ENCODE measurements at regions not wholly inside any gene's neighbourhood (a gene's known extent, or its start where the extent isn't known, plus 50 kb on each side); places are given as distances from the start of the nearest gene placed in this dataset.

DNA sequence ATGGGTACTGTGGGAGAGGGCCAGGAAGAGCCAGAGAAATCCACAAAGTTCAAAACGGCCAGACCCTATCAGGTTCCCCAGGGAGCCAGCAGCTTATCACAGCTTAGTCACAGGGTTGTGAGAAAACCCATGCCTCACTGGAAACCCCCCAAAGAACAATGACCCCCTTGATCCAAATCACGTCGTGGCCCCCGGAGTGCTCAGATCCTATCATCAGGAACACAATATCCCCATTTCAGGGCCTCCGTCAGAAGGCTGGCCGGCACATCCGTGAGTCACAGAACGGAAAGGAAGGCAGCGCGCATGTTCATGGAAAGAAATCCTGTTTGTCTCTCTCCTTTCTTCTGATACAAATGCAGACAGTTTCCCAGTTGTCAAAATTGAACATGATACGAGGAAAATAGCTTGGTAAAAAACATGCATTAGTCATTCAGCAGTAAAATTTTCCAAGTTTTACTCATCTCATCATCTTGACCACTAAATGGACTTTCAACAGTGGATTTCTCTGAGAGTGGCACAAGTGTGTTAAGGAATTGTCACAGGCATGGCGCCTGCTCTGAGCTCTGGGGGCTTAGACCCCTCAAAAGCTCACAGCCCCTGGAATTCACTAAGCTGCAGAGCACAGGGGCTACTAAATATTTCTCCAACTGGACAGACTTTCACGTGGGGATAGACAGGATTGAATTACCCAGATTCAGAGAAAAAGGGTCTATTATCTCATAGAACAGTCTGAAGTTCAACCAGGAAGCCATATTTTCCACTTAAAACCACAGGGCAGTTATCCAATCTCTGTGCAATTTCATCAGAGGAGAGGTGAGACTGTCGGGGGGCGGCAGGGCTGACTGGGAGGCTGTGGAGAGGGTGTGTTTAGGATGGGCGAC is 124.8 kb downstream of the RIPK4 start:
- H3K79me2 ChIP-seq (ENCODE audit: insufficient read depth, low read depth, low read length) = no peaks in the 10 kb centered on the region
- H3K9me3 ChIP-seq (ENCODE audit: low read length) = no peaks in the 10 kb centered on the region
- H3K4me2 ChIP-seq (ENCODE audit: low read length) = no peak overlapping the region
- no peak overlapping the region for H3K4me3 ChIP-seq (ENCODE audit: low read depth, low read length, poor library complexity, severe bottlenecking)
- no peaks in the 10 kb centered on the region for H3K36me3 ChIP-seq (ENCODE audit: insufficient read depth, low read length)
- ChIA-PET POLR2A (no interaction called here), CTCF (ENCODE audit: unreplicated experiment) (no interaction called here)
- no peaks in the 10 kb centered on the region for H3K9me2 ChIP-seq (ENCODE audit: insufficient read depth, low read length)
- no peaks in the 10 kb centered on the region for H4K20me1 ChIP-seq (ENCODE audit: insufficient read depth, low read length)
- no peak overlapping the region for H2AFZ ChIP-seq (ENCODE audit: low read length)
- no TSS peak for BruUV-seq (replicated peaks)
- peaks cover 2% of the 10 kb centered on the region for H3K4me1 ChIP-seq (ENCODE audit: insufficient read depth, low read length, poor library complexity, severe bottlenecking)
- no peak overlapping the region for H3K27ac ChIP-seq (ENCODE audit: low read depth, low read length, poor library complexity, severe bottlenecking)
- intact Hi-C loops (cut with micrococcal nuclease; ENCODE audit: unreplicated experiment) = no loop called here
- TF ChIP-seq, protein P1, sequence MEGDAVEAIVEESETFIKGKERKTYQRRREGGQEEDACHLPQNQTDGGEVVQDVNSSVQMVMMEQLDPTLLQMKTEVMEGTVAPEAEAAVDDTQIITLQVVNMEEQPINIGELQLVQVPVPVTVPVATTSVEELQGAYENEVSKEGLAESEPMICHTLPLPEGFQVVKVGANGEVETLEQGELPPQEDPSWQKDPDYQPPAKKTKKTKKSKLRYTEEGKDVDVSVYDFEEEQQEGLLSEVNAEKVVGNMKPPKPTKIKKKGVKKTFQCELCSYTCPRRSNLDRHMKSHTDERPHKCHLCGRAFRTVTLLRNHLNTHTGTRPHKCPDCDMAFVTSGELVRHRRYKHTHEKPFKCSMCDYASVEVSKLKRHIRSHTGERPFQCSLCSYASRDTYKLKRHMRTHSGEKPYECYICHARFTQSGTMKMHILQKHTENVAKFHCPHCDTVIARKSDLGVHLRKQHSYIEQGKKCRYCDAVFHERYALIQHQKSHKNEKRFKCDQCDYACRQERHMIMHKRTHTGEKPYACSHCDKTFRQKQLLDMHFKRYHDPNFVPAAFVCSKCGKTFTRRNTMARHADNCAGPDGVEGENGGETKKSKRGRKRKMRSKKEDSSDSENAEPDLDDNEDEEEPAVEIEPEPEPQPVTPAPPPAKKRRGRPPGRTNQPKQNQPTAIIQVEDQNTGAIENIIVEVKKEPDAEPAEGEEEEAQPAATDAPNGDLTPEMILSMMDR (conservative IDR thresholded peaks at IDR 0.05; ENCODE audit: low read length) = no peak
- TF ChIP-seq EZH2phosphoT487 (IDR thresholded peaks at IDR 0.05; ENCODE audit: borderline replicate concordance, low read depth, low read length) = no peak
- DNase-seq (ENCODE audit: low spot score) = no peak

DNA sequence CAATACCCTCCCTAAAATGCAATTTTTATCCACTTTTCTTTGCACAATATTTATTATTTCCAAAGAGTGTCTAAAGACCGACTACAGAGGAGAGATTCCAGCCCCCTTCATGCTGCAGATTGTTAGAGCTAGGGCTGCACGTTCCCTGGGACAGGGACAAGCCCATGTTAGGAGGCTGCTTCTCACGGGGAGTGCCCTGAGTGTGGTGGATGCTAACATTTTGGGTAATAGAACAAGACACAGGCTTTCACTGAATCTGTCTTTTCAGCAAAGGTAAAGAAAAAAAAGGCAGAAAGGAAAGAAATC is 125.4 kb downstream of the RIPK4 start:
- TF ChIP-seq, protein P1 (conservative IDR thresholded peaks at IDR 0.05; ENCODE audit: low read length) = no peak
- no peaks in the 10 kb centered on the region for H3K9me3 ChIP-seq (ENCODE audit: low read length)
- no peaks in the 10 kb centered on the region for H3K4me1 ChIP-seq (ENCODE audit: insufficient read depth, low read length, poor library complexity, severe bottlenecking)
- no peaks in the 10 kb centered on the region for H4K20me1 ChIP-seq (ENCODE audit: insufficient read depth, low read length)
- no peak overlapping the region for H2AFZ ChIP-seq (ENCODE audit: low read length)
- no peak overlapping the region for H3K4me2 ChIP-seq (ENCODE audit: low read length)
- no peaks in the 10 kb centered on the region for H3K79me2 ChIP-seq (ENCODE audit: insufficient read depth, low read depth, low read length)
- no peaks in the 10 kb centered on the region for H3K9me2 ChIP-seq (ENCODE audit: insufficient read depth, low read length)
- H3K36me3 ChIP-seq (ENCODE audit: insufficient read depth, low read length) = no peaks in the 10 kb centered on the region
- CTCF ChIA-PET (ENCODE audit: unreplicated experiment) = no interaction called here
- BruUV-seq (replicated peaks) = no TSS peak
- H3K4me3 ChIP-seq (ENCODE audit: low read depth, low read length, poor library complexity, severe bottlenecking) = no peak overlapping the region
- POLR2A ChIA-PET = no interaction called here
- DNase-seq (ENCODE audit: low spot score) = no peak
- intact Hi-C loops (cut with micrococcal nuclease; ENCODE audit: unreplicated experiment) = no loop called here
- no peak overlapping the region for H3K27ac ChIP-seq (ENCODE audit: low read depth, low read length, poor library complexity, severe bottlenecking)

DNA sequence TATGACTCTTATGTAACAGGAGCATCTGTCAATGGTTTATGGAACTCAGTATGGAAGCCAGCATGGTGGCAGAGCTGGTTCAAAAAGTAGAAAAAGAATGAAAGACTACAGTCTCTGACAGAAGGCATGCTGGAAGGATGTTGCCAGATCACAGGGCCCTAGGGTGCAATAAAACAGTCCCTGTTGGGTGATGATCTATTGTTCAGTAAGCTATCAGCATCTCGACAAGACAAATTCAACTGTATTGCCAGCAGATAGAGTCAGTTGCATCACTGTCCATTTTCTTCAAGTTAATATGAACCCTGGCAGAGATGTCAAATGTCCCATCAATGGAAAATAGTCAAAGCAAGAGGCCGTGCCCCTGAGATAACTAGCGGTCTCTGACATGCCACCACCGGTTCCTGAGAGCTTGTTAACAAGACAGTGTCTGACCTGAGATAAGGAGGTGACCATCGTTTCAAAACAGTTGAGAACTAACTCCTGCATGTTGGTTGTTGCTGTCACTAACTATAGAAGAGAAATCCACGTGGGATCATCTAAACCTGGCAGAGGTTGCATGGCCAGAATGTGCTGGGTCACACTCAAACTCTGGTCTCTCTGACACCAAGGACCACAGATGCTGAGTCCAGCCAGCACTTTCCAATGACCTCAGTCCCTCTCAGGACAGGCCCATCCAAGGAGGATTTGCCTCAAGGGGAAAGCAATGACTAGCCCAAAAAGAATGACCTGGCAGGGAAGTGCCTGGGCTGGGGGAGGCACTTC is 125.9 kb downstream of the RIPK4 start:
- no TSS peak for BruUV-seq (replicated peaks)
- POLR2A ChIA-PET = interaction anchor here (0.6 kb wide), 1 partner anchor 82 kb away, joined by 4 read pairs; no protein-coding TSS in a partner anchor
- intact Hi-C loops (cut with micrococcal nuclease; ENCODE audit: unreplicated experiment) = no loop called here

More for the DNA sequence above, 125.9 kb downstream of the RIPK4 start:
- Histone ChIP-seq H3K9me2 (ENCODE audit: insufficient read depth, low read length) (no peaks in the 10 kb centered on the region), H3K36me3 (ENCODE audit: insufficient read depth, low read length) (no peaks in the 10 kb centered on the region), H4K20me1 (ENCODE audit: insufficient read depth, low read length) (no peaks in the 10 kb centered on the region), H2AFZ (ENCODE audit: low read length) (no peak overlapping the region), H3K79me2 (ENCODE audit: insufficient read depth, low read depth, low read length) (no peaks in the 10 kb centered on the region), H3K9me3 (ENCODE audit: low read length) (no peaks in the 10 kb centered on the region), H3K4me3 (ENCODE audit: low read depth, low read length, poor library complexity, severe bottlenecking) (no peak overlapping the region), H3K4me2 (ENCODE audit: low read length) (no peak overlapping the region), H3K4me1 (ENCODE audit: insufficient read depth, low read length, poor library complexity, severe bottlenecking) (no peaks in the 10 kb centered on the region), H3K27ac (ENCODE audit: low read depth, low read length, poor library complexity, severe bottlenecking) (no peak overlapping the region)
- TF ChIP-seq EZH2phosphoT487 (IDR thresholded peaks at IDR 0.05; ENCODE audit: borderline replicate concordance, low read depth, low read length) = no peak
- TF ChIP-seq, protein P1 (conservative IDR thresholded peaks at IDR 0.05; ENCODE audit: low read length) = no peak
- no peak for DNase-seq (ENCODE audit: low spot score)
- CTCF ChIA-PET (ENCODE audit: unreplicated experiment) = no interaction called here
